ENCODE measurements at regions not wholly inside any gene's neighbourhood (a gene's known extent, or its start where the extent isn't known, plus 50 kb on each side); places are given as distances from the start of the nearest gene placed in this dataset.

- TF ChIP-seq POLR2A (IDR thresholded peaks at IDR 0.05) (no peak), CTCF (IDR thresholded peaks at IDR 0.05) (no peak)
Observed at GRCh38 chr13:77386880-77387606, 60.1 kb upstream of the MYCBP2 start.

All from adrenal gland (tissue), 5 donors.